Astrocyte (in vitro differentiated cells and primary cell): ENCODE measurements at regions not wholly inside any gene's neighbourhood (a gene's known extent, or its start where the extent isn't known, plus 50 kb on each side); places are given as distances from the start of the nearest gene placed in this dataset.

ENCODE experiments used
- CTCF ChIP-seq: IDR thresholded peaks from 2 replicates; pipeline ENCODE4 v1.5.1; 2011; ENCODE audit warnings: low read depth, mild to moderate bottlenecking, inconsistent platforms, low read length, moderate library complexity; ENCODE audit not compliant: insufficient read depth
- EZH2 ChIP-seq: IDR thresholded peaks from 2 replicates; pipeline ENCODE4 v1.6.1; 2012; ENCODE audit warnings: mild to moderate bottlenecking, low read length, inconsistent platforms; ENCODE audit not compliant: insufficient read depth

GRCh38 chr1:83802460-83803152 is 196.3 kb downstream of the TTLL7 start:
- no peak for TF ChIP-seq CTCF
- no peak for TF ChIP-seq EZH2
